HepG2 (cell line): ENCODE measurements at regions not wholly inside any gene's neighbourhood (a gene's known extent, or its start where the extent isn't known, plus 50 kb on each side); places are given as distances from the start of the nearest gene placed in this dataset.

Experiments used
- CEBPG ChIP-seq: IDR thresholded peaks from 2 replicates; pipeline ENCODE4 v1.6.1; 2016
- FOSL2 ChIP-seq: sonication (generic); formaldehyde crosslinking; IDR thresholded peaks from 2 replicates; pipeline ENCODE4 v1.4.0; 2020; ENCODE audit warnings: missing genetic modification reagents
- HMG20A ChIP-seq: IDR thresholded peaks from 2 replicates; pipeline ENCODE4 v1.6.1; 2016; ENCODE audit warnings: borderline replicate concordance
- ISL2 ChIP-seq: sonication (generic); formaldehyde crosslinking; IDR thresholded peaks from 2 replicates; pipeline ENCODE4 v1.5.0; 2020; ENCODE audit warnings: missing genetic modification reagents
- KDM3A ChIP-seq: IDR thresholded peaks from 2 replicates; pipeline ENCODE4 v1.6.1; 2018; ENCODE audit warnings: low read depth, missing compliant biosample characterization
- MED13 ChIP-seq: sonication (generic); formaldehyde crosslinking; IDR thresholded peaks from 2 replicates; pipeline ENCODE4 v1.5.0; 2020; ENCODE audit warnings: missing genetic modification reagents
- MIER2 ChIP-seq: IDR thresholded peaks from 2 replicates; pipeline ENCODE4 v1.6.1; 2016; ENCODE audit warnings: missing biosample characterization, missing genetic modification reagents
- NR2F6 ChIP-seq, 2 experiments: IDR thresholded peaks; 2 replicates each; pipeline ENCODE4 v1.6.1; 2016; ENCODE audit warnings: antibody characterized with exemption in 1 of 2, mild to moderate bottlenecking in 1 of 2
- RARA ChIP-seq: IDR thresholded peaks from 2 replicates; pipeline ENCODE4 v1.6.1; 2016; ENCODE audit warnings: missing genetic modification reagents, missing compliant biosample characterization
- RXRB ChIP-seq: IDR thresholded peaks from 2 replicates; pipeline ENCODE4 v1.6.1; 2016; ENCODE audit warnings: borderline replicate concordance, missing genetic modification reagents, missing compliant biosample characterization
- SALL1 ChIP-seq: sonication (generic); formaldehyde crosslinking; IDR thresholded peaks from 2 replicates; pipeline ENCODE4 v1.8.0; 2022; ENCODE audit warnings: mild to moderate bottlenecking, missing genetic modification reagents
- SMAD3 ChIP-seq: sonication (generic); formaldehyde crosslinking; IDR thresholded peaks from 2 replicates; pipeline ENCODE4 v1.4.0; 2020; ENCODE audit warnings: missing genetic modification reagents
- SNAPC2 ChIP-seq: sonication (generic); formaldehyde crosslinking; IDR thresholded peaks from 2 replicates; pipeline ENCODE4 v1.8.1; 2022; ENCODE audit warnings: mild to moderate bottlenecking, missing genetic modification reagents
- TEAD3 ChIP-seq: optimal IDR thresholded peaks from 2 replicates; pipeline ENCODE3; 2016; ENCODE audit warnings: borderline replicate concordance
- ZFAT ChIP-seq: sonication (generic); formaldehyde crosslinking; conservative IDR thresholded peaks from 2 replicates; pipeline ENCODE4 v1.8.1; 2023; ENCODE audit warnings: missing genetic modification reagents, inconsistent platforms
- ZGPAT ChIP-seq: IDR thresholded peaks from 2 replicates; pipeline ENCODE4 v1.6.1; 2016; ENCODE audit warnings: mild to moderate bottlenecking
- ZNF30 ChIP-seq: sonication (generic); formaldehyde crosslinking; IDR thresholded peaks from 2 replicates; pipeline ENCODE4 v1.5.0; 2020; ENCODE audit warnings: mild to moderate bottlenecking, missing genetic modification reagents
- ZNF556 ChIP-seq: sonication (generic); formaldehyde crosslinking; IDR thresholded peaks from 2 replicates; pipeline ENCODE4 v1.4.0; 2020; ENCODE audit warnings: mild to moderate bottlenecking, missing genetic modification reagents, borderline replicate concordance
- ZNF652 ChIP-seq: IDR thresholded peaks from 2 replicates; pipeline ENCODE4 v1.6.1; 2016; ENCODE audit warnings: low read depth, borderline replicate concordance
- ZSCAN5A ChIP-seq: sonication (generic); formaldehyde crosslinking; IDR thresholded peaks from 2 replicates; pipeline ENCODE4 v1.8.0; 2022; ENCODE audit warnings: mild to moderate bottlenecking, missing genetic modification reagents, borderline replicate concordance
- TF ChIP-seq, protein P1 (sequence below): sonication (generic); formaldehyde crosslinking; IDR thresholded peaks from 2 replicates; pipeline ENCODE4 v1.5.0; 2020; ENCODE audit warnings: missing genetic modification reagents
- TF ChIP-seq, protein P2 (sequence below): IDR thresholded peaks from 2 replicates; pipeline ENCODE4 v1.6.1; 2018; ENCODE audit warnings: missing genetic modification reagents, mild to moderate bottlenecking, missing compliant biosample characterization
- TF ChIP-seq, protein P3 (sequence below): sonication (generic); formaldehyde crosslinking; conservative IDR thresholded peaks from 2 replicates; pipeline ENCODE4 v1.4.0; 2020; ENCODE audit warnings: missing genetic modification reagents
- TF ChIP-seq, protein P4 (sequence below): sonication (generic); formaldehyde crosslinking; IDR thresholded peaks from 2 replicates; pipeline ENCODE4 v1.4.0; 2020; ENCODE audit warnings: missing genetic modification reagents

DNA sequence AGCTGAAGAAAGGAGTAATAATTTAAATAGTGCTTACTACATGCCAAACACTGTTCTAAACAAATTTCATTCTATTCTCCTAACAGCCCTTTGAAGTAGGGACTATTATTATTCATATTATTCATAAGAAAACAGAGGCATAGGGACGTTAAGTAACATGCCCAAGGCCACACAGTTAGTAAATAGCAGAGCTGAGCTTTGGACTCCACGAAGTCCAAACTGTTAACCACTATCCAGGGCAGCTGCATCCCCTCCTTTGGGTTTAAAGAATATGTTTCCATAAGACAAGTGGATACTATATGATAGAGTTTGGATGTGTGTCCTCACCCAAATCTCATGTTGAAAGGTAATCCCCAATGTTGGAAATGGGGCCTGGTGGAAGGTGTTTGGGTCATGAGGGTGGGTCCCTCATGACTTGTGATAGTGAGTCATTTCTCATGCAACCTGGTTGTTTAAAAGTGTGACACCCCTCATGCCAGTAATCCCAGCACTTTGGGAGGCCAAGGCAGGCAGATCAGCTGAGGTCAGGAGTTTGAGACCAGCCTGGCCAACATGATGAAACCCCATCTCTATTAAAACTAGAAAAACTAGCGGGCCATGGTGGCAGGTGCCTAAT is 144.0 kb upstream of the CXADR start (continued):
- no peak for TF ChIP-seq ZNF30 (CRISPR knock-in tag)
- TF ChIP-seq HMG20A: peak; percentile 83; the same call in 1 of the 2 replicates
- 0 out of 2 replicates have a peak, but pooled peaks have one; percentile 27 for TF ChIP-seq SMAD3 (CRISPR knock-in tag)
- peak; percentile 32; the same call in 1 of the 2 replicates for TF ChIP-seq SNAPC2 (CRISPR knock-in tag)
- TF ChIP-seq, protein P1, sequence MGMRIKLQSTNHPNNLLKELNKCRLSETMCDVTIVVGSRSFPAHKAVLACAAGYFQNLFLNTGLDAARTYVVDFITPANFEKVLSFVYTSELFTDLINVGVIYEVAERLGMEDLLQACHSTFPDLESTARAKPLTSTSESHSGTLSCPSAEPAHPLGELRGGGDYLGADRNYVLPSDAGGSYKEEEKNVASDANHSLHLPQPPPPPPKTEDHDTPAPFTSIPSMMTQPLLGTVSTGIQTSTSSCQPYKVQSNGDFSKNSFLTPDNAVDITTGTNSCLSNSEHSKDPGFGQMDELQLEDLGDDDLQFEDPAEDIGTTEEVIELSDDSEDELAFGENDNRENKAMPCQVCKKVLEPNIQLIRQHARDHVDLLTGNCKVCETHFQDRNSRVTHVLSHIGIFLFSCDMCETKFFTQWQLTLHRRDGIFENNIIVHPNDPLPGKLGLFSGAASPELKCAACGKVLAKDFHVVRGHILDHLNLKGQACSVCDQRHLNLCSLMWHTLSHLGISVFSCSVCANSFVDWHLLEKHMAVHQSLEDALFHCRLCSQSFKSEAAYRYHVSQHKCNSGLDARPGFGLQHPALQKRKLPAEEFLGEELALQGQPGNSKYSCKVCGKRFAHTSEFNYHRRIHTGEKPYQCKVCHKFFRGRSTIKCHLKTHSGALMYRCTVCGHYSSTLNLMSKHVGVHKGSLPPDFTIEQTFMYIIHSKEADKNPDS: no peak
- TF ChIP-seq ZFAT (CRISPR knock-in tag): no peak
- peak; percentile 57; the same call in 1 of the 2 replicates for TF ChIP-seq MIER2 (CRISPR knock-in tag)
- TF ChIP-seq TEAD3: no peak
- TF ChIP-seq NR2F6 (IDR thresholded peaks at IDR 0.05): no peak
- 0 out of 2 replicates have a peak, but pooled peaks have one; percentile 12 for TF ChIP-seq NR2F6 (CRISPR knock-in tag; IDR thresholded peaks at IDR 0.05)
- TF ChIP-seq RXRB (CRISPR knock-in tag): 0 out of 2 replicates have a peak, but pooled peaks have one; percentile 8
- TF ChIP-seq KDM3A: peak; percentile 73; the same call in 1 of the 2 replicates
- TF ChIP-seq, protein P2, sequence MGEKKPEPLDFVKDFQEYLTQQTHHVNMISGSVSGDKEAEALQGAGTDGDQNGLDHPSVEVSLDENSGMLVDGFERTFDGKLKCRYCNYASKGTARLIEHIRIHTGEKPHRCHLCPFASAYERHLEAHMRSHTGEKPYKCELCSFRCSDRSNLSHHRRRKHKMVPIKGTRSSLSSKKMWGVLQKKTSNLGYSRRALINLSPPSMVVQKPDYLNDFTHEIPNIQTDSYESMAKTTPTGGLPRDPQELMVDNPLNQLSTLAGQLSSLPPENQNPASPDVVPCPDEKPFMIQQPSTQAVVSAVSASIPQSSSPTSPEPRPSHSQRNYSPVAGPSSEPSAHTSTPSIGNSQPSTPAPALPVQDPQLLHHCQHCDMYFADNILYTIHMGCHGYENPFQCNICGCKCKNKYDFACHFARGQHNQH: 0 out of 2 replicates have a peak, but pooled peaks have one; percentile 39
- TF ChIP-seq ZGPAT: peak; percentile 32; the same call in 1 of the 2 replicates
- peak; percentile 61; the same call in 1 of the 2 replicates for TF ChIP-seq ZNF652 (CRISPR knock-in tag)
- TF ChIP-seq SALL1 (CRISPR knock-in tag): peak; percentile 83; the same call in 1 of the 2 replicates
- peak; percentile 52; the same call in 1 of the 2 replicates for TF ChIP-seq ZNF556
- TF ChIP-seq CEBPG (CRISPR knock-in tag): peak; percentile 43; the same call in 1 of the 2 replicates
- peak; percentile 52; the same call in 1 of the 2 replicates for TF ChIP-seq RARA (CRISPR knock-in tag)
- TF ChIP-seq, protein P3, sequence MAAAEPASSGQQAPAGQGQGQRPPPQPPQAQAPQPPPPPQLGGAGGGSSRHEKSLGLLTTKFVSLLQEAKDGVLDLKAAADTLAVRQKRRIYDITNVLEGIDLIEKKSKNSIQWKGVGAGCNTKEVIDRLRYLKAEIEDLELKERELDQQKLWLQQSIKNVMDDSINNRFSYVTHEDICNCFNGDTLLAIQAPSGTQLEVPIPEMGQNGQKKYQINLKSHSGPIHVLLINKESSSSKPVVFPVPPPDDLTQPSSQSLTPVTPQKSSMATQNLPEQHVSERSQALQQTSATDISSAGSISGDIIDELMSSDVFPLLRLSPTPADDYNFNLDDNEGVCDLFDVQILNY (CRISPR knock-in tag): no peak
- peak; percentile 79; the same call in 1 of the 2 replicates for TF ChIP-seq ZSCAN5A (CRISPR knock-in tag)
- TF ChIP-seq MED13: no peak
- TF ChIP-seq ISL2 (CRISPR knock-in tag): peak; percentile 31; the same call in 1 of the 2 replicates
- peak; percentile 66; the same call in 1 of the 2 replicates for TF ChIP-seq FOSL2 (CRISPR knock-in tag)
- TF ChIP-seq, protein P4, sequence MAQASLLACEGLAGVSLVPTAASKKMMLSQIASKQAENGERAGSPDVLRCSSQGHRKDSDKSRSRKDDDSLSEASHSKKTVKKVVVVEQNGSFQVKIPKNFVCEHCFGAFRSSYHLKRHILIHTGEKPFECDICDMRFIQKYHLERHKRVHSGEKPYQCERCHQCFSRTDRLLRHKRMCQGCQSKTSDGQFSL (CRISPR knock-in tag): no peak
